RKO (cell line): ENCODE measurements at regions not wholly inside any gene's neighbourhood (a gene's known extent, or its start where the extent isn't known, plus 50 kb on each side); places are given as distances from the start of the nearest gene placed in this dataset.
"Not testable (repeated sequence)": the region's sequence is repeated elsewhere in the genome, so short reads cannot be mapped to it uniquely, and the experiment has no call there.

ENCODE experiments used
- DNase-seq: peaks from one replicate; pipeline ENCODE4 v3.0.0-alpha.2; 2016; ENCODE audit warnings: low spot score

DNA sequence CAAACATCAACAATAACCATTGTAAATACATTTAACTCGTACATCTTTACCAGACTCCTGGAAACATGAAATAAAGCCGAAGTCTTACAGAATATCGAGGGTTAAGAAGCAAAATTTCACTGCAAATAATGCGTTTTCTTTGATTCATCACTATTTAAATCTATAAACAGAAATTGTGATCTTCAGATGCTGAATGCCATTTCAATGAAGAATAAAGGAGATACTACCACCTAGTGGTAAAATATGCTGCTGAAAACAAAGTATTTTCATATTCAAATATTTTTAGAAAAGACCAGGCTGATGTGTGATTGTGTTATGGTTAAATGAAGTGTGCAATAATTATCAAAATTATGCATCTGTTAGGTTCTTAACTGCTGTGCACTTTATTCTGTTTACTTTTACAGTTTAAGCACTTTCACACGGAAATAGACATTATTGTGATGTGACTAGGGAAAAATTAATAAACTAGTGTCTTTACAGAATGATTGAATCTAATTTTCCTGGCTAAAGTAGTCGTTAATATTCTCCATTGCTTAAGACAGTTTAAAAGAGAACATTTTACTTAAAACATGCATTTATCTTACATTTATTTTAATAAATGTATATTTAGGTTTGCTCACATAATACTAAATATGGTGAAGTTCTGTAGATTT, 1093.1 kb downstream of the MRPL39 start:
- DNase-seq, result peak; percentile 54

DNA sequence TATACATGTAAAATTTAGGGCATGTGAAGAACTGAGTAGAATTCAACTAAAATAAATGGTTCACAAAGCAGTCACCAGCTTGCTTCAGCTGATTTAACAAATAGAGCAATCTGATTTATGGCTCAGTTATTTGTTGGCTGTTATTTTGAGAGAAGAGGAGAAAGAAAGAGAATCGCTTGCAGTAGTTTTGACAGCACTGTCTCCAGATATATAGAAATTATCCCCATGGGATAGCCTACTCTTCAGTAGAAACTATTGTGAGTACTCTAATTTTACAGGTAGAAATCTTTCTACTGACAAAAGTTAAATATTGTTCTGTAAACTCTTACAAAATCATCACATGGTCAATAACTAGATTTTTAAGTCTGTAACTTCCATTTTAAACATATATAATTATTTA, 1098.2 kb downstream of the MRPL39 start:
- DNase-seq, result no peak

DNA sequence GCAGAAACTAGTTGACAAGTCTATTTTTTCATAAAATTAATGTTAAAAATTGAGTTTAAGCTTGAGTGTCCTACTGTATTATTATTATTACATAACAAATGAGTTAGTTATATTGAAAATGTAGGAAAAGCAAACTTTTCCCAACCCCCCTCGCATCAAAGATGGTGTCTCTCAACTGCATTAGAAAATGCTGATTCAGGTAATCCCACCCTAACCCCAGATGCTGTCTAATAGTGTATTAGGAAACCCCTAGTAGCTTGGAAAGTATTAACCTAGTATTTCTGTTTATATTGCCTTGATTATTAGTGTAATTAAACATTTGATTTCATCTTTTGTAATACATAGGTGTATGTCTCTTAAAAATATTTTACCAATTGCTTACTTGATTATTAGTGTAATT, 1120.3 kb downstream of the MRPL39 start:
- no peak for DNase-seq

DNA sequence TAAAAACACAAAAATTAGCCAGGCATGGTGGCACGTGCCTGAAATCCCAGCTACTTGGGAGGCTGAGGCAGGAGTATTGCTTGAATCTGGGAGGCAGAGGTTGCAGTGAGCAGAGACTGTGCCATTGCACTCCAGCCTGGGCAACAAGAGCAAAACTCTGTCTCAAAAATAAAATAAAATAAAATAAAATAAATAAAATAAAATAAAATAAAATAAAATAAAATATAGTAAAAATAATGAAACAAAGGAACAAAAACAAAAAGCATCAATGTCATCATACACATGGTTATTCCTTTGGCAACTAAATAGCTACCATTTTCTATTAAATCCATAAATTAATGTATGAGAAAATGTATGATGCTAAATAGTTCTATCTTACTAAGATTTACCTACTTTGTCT, 1123.9 kb downstream of the MRPL39 start:
- DNase-seq, result not testable (repeated sequence)

DNA sequence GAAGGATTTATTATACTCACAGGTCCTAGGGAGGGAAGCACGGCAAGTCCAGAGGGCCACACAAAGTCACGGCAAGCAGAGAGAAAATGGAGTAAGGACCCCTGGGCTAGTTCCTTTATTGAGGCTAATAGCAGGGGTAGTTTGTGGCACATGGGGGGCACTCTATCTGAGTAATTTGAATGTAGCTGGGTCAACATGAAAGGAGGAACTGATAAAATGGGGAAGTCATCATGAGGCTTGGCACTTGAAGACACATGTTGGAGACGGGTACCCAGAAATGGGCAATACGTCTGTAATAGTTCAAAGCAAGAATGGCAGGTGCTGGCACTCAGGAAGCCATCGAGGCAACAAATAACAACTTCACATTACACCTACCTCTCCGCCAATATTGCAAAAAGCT, 1136.4 kb downstream of the MRPL39 start:
- no peak for DNase-seq

DNA sequence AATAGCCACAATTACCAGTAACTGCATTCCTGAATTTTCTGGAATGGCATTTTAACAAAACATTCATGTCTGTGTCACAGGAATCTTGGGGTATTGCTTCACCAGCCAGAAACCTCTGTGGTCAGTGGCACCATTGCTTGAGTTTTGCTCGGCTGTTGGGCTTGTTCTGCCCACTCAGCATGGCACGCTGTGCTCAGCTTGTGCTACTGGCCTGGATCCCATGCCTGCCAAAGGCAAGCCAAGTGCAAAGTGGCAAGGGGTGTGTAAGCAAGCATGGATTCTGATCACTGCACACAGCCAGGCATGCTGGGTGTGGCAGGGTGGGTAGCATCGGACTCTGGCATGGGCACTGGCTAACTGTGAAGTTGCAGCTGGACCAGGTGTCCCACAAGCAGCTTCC, 1150.9 kb downstream of the MRPL39 start:
- no peak for DNase-seq

DNA sequence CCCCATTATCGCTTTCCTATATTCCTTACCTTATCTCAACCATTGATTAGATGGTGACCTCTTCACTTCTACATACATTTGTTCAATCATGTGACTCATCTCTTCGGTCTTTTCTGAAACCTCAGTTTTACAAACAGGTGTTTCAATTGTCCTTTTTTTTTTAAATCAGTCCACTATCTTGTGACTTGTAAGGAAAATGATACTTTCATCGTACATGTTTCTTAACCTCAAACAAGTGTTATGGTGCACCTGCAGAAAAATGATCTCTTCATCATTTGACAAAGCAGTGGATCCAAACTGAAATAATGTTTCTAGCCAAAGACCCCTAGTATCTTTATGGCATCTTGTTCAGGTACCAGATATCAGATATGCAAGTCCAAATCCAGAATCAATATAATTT, 1157.2 kb downstream of the MRPL39 start:
- DNase-seq, result no peak

DNA sequence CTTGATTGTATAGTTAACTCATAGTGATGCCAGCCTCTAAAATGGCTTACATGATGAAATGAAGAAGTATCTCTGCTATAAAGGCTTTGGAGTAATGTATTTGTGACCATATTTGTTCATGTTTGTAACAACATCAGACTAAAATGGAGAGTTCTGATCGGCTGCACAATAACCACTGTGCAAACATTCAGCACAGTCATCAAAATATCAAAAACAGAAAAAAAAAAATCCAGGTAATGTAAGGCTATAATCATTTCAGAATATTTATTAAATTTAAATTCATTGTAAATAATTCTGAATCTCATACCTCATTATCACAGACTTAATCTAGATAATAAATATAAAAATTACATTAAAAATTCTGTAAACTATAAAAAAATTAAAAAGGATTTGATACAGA, 1161.8 kb downstream of the MRPL39 start:
- no peak for DNase-seq

DNA sequence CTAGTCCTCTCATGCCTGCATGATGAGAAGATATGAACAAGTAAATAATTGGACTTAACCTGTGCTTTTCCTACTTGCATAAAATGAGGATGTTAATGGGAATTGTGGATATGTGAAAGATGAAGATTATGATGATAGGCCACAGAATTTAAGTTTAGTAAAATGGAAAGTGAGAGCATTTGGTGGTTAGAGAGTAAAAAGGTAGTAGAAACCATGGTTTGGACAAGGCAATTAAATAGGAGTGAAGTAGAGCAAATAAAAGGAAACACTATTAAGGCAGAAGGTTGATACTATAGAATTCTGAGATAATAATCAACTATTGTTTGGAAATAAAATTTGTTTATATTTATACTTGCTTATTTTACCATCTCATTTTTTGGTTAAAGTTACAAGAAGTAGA, 1162.5 kb downstream of the MRPL39 start:
- DNase-seq, result no peak

DNA sequence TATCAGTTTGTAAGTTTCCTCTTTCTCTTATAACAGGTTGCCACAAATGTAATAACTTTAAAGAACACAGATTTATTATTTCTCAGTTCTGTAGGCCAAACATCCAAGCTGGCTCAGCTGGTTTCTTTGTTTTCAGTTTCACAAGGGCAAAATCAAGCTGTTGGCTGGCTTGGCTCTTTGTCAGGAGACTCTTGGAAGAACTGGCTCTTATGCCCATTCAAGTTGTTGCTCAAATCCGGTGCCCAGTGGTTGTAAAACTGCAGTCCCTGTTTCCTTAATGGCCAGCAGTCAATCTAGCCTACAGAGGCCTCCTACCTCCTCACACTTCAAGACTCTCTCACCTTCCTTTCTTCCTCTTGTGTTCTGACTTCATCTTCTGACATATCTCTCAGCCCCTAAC, 1171.0 kb downstream of the MRPL39 start:
- no peak for DNase-seq

DNA sequence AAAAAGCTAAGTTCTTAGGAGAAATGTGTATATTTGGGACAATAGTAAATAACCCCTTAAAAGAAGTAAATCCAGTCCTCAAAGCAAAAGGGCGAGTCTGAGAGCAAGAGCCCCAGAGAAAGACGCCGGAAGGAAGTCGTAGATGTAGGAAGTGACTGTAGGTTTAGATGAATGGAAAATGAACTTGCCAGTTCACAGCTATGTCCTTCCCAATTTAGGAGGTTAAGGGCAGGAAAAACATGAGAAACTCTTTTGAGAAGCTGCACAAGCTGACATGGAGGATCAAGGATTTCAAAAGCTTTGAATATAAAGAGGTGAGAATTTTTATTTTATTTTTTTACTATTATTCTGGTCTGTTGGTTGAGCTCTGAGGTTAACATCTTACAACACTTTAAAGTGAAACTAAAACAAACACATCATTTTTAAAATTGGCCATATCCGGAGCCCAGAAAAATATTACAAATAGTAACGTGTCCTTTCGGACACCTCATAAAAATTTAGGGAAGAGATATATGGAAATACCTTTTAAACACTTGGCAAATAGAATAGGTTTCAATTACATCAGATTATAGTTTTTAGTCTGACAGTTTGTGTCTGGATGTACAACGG, 1178.6 kb downstream of the MRPL39 start:
- DNase-seq, result no peak

DNA sequence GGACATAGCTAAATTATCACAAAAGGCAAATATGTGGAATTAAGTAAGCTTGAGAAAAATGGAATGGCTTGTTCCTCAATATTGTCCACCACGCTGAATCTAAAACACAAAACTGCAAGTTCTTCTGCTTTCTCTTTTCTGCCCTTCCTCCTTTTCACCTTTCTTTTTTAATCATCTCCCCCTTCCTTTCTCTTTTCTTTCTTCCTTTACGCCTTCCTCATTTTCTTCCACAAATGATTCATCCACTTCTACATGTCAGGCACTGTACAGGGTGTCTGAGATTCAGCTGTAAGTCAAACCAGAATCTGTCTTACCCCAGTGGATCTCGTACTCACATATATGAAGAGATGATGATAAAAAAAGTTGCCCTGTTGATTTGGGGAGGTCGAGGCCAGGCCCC, 1182.5 kb downstream of the MRPL39 start:
- no peak for DNase-seq

DNA sequence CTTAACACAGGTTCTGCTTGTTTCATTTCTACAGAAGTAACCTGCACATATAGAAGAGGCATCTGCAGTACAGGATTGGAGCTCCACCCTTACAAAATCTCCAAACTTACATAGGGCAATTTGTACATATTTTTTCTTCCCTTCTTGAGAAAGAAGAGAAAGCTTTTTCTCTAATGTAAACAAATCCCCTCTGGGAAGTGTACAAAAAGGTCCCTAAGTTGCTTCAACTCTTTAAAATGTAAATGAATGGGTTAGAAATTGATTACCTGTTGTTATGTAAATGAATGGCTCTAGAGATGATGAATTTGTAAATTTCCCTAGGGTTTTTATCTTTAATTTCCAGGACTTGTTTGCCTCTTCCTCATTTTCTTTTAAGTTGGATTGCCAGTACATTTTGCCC, 1183.7 kb downstream of the MRPL39 start:
- DNase-seq, result no peak

DNA sequence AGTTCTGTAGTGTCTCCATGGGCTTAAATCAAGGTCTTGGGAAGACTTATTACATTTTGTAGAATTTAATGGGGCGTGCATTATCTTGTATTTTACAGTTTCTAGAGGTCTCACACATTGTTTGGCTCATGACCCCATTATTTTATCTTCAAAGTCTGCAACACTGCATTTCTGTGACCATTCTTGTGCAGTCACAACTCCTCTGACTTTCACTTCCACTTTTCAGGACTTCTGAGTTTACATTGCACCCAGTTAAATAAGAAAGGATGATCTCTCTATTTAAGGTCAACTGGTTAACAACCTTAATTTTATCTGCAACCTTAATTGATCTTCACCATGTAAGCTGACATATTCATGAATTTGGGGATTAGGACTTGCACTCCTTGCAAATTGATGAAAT, 1186.6 kb downstream of the MRPL39 start:
- no peak for DNase-seq

DNA sequence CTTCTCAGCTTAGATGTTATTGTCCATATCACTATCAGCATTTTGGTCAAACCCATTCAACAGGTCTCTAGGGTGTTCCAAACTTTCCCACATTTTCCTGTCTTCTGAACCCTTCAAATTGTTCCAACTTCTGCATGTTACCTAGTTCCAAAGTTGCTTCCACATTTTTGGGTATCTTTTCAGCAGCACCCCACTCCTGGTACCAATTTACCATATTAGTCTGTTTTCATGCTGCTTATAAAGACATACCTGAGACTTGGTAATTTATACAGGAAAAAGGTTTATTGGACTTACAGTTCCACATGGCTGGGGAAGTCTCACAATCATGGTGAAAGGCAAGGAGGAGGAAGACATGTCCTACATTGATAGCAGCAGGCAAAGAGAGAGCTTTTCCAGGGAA, 1187.6 kb downstream of the MRPL39 start:
- DNase-seq, result not testable (repeated sequence)

DNA sequence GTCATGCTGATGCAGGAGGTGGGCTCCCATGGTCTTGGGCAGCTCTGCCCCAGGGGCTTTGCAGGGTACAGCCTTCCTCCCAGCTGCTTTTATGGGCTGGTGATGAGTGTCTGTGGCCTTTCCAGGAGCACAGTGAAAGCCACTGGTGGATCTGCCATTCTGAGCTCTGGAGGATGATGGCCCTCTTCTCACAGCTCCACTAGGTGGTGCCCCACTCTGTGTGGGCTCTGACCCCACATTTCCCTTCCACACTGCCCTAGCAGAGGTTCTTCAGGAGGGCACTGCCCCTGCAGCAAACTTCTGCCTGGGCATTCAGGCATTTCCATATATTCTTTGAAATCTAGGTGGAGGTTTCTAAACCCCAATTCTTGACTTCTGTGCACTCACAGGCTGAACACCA, 1188.6 kb downstream of the MRPL39 start:
- no peak for DNase-seq

DNA sequence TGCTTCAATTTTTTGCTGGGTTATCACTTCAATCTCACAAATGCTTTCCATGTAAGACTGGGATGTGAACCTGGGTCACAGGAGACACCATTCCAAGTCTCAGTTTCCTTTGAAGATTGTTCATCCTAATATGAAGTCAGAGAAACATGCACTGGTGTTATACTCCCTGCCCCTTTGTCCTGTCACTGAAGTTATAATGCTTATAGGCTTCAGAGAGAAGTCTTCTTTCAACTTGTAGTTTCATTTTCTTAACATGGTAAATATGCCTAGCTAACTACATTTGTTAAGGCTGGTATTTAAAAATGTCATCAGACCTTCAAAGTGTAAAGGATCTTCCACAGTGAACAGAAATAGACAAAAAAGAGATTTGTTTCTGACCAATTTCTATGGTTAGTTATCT, 1195.9 kb downstream of the MRPL39 start:
- no peak for DNase-seq

DNA sequence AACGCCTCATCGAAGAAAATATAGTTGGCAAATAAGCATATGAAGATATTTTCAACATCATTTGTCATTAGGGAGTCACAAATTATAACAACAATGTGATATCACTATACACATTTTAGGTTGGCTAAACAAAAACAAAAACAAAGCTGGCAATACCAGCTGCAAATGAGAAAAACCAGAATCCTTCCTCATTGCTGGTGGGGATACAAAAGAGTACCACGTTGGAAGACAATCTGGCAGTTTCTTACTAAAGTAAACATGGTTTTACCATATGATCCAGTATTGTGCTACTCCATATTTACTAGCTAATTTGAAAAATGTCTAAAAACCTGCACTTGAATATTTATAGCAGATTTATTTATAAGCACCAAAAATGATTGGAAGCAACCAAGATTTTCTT, 1204.1 kb downstream of the MRPL39 start:
- no peak for DNase-seq

DNA sequence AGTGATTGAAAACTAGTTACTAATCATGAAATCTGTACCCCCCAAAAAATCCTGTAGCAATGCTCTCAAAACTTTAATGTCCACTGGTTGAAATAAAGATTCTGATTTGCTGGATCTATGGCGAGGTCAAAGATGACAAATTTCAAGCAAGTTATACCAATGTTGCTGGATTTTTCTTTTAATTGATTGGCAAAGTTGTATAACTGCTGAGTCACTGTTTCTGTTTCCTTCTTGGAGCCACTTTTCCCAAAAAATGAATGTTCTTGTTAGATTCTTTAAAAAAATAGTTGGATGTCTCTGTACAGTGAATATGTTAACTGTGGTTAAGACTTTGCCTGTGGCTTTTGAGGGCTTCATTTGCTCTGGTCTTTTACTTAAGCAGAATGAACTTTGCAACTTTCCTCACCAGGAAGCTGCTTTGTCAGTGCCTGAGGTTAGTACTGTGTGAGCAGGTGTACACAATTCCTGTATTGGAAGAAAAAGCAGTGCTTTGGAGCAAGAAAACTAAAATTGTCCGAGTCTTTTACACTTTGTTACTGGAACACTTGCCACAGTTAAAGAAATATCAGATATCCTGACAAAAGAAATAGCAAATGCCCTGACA, 1211.9 kb downstream of the MRPL39 start:
- no peak for DNase-seq

DNA sequence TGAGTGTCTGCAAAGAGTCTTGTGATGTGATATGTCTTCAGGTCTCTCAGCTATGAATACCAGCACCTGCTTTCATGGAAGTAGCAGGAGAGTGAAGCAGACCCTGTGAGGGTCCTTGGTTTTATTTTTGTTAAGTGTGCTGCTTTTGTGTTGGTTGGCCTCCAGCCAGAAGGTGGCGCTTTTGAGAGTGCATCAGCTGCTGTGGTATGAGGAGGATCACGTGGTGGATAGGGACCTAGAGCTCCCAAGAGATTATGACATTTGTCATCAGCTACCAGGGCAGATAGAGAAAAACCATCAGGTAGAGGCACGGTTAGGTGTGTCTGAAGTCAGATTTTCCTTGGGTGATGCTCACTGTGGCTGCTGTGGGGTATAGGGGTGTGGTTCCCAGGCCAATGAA, 1232.1 kb downstream of the MRPL39 start:
- peak; percentile 9 for DNase-seq

DNA sequence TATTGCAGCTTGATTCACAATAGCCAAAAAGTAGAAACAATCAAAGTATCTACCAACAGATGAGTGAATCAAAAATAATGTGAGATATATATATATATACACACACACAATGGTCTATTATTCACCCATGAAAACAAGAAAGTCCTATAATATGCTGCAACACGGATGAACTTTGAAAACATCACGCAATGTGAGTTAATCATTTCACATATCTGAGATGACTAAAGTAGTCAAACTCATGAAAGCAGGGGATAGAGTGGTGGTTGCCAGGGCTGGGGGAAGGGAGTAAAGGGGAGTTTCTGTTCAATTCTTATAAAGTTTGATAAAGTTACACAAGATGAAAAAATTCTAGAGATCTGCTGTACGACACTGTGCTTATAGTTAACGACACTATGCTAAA, 1234.8 kb downstream of the MRPL39 start:
- no peak for DNase-seq

DNA sequence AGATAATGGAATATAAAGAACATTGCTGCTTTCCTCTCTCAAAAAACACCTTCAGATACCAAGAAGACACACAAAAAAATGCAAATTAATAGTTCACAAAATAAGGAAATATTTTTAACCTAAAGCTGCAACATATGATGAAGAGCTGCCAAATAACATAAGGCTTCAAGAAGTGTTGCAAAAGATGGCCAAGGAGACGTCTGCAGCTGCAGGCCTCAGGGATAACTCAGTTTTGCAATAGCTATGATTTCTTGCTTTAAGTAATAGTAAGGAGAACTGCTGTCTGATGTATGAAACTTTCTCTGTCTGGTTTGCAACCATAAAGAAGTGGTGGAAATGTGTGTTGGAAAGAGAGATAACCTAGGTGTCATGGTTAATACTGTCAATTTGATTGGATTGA, 1237.5 kb downstream of the MRPL39 start:
- DNase-seq, result no peak

DNA sequence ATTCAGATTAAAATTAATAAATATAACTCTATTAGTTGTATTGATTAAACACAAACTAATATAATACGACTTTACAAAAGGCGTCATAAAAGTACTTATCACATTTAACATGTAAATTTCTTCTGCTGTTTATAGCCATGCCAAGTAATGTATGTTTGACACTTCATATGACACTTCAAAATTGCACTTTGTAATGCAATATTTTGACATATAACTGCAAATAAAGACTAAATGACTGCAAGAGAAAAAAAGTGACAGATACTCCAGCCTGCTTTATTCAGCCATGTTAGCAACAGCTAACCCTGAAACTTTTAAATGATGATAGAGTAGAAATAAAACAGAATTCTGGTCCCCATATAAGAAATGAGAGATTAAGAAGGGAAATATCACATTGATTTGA, 1238.0 kb downstream of the MRPL39 start:
- DNase-seq, result no peak

DNA sequence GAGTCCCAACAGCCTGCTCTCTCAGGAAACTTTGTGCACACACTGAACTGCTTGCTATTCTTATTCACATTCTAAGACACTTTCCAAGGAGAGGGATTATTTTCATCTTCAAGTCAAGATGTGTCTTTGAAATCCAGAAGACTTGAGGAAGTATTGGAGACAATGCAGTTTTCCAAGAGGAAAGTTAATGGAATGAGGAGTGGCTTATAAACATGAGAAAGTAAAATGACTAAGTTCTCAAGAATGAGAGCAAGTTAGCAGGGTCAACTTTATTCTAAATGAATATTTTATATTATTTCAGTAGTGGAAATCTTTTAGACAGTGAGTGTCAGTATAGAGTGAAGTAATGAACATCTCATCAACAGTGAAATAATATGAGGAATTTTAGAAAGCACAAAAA, 1239.3 kb downstream of the MRPL39 start:
- peak; percentile 0 for DNase-seq
